CD4-positive, alpha-beta memory T cell (primary cell): ENCODE measurements at regions not wholly inside any gene's neighbourhood (a gene's known extent, or its start where the extent isn't known, plus 50 kb on each side); places are given as distances from the start of the nearest gene placed in this dataset.
A peak's percentile ranks its signal among the peaks of the same experiment; 100 is the strongest.
"Not testable (repeated sequence)": the region's sequence is repeated elsewhere in the genome, so short reads cannot be mapped to it uniquely, and the experiment has no call there.

Source experiments
- CTCF ChIA-PET: fragments of 350-600 bp; sonication (Branson Sonifier 250); formaldehyde crosslinking; loops from one replicate; lab custom pipeline; 2021; ENCODE audit warnings: inconsistent platforms; ENCODE audit not compliant: partially characterized antibody; lab: Charles Lee
- POLR2A ChIA-PET: fragments of 350-600 bp; sonication (Branson Sonifier 250); formaldehyde crosslinking; loops from one replicate; lab custom pipeline; 2021; ENCODE audit not compliant: partially characterized antibody; lab: Charles Lee
- DNase-seq, 5 donors: peaks; one replicate each; pipeline versions ENCODE4 v3.0.0 to v3.0.0-alpha.2; 2020 to 2022; ENCODE audit warnings: mixed read lengths in 1 of 5
- H3K27ac ChIP-seq: one replicate; pipeline ENCODE4 v1.7.0; 2013; ENCODE audit warnings: low read depth, low read length
- H3K27me3 ChIP-seq: 2 replicates; pipeline ENCODE4 v1.7.0; 2013; ENCODE audit warnings: mild to moderate bottlenecking, low read length, moderate library complexity; ENCODE audit not compliant: insufficient read depth
- H3K36me3 ChIP-seq: 2 replicates; pipeline ENCODE4 v1.7.0; 2013; ENCODE audit warnings: mild to moderate bottlenecking, low read length, moderate library complexity; ENCODE audit not compliant: insufficient read depth
- H3K4me1 ChIP-seq: 2 replicates; pipeline ENCODE4 v1.7.0; 2013; ENCODE audit warnings: mild to moderate bottlenecking, low read length, moderate library complexity; ENCODE audit not compliant: insufficient read depth
- H3K4me3 ChIP-seq, 2 donors: one replicate each; pipeline ENCODE4 v1.7.0; 2013; ENCODE audit warnings: low read length in 2 of 2, mild to moderate bottlenecking in 1 of 2
- H3K9me3 ChIP-seq, 2 donors: one replicate each; pipeline ENCODE4 v1.7.0; 2013; ENCODE audit warnings: low read length in 2 of 2, control low read depth in 1 of 2; ENCODE audit not compliant: control insufficient read depth in 1 of 2
- H3K27ac Mint-ChIP-seq, 7 donors: one replicate each; pipeline ENCODE4 v1.8.0; 2020 to 2021; ENCODE audit warnings: mixed read lengths in 7 of 7, mild to moderate bottlenecking in 6 of 7, inconsistent platforms in 3 of 7, moderate library complexity in 3 of 7
- H3K27me3 Mint-ChIP-seq, 2 donors: one replicate each; pipeline ENCODE4 v1.8.0; 2020 to 2021; ENCODE audit warnings: mixed read lengths in 2 of 2
- H3K36me3 Mint-ChIP-seq, 2 donors: one replicate each; pipeline ENCODE4 v1.8.0; 2020 to 2021; ENCODE audit warnings: mixed read lengths in 2 of 2, inconsistent platforms in 1 of 2, mild to moderate bottlenecking in 1 of 2
- H3K4me1 Mint-ChIP-seq, 4 donors: one replicate each; pipeline ENCODE4 v1.8.0; 2020 to 2021; ENCODE audit warnings: mixed read lengths in 4 of 4, mild to moderate bottlenecking in 1 of 4
- H3K4me3 Mint-ChIP-seq, 8 donors: one replicate each; pipeline ENCODE4 v1.8.0; 2020 to 2021; ENCODE audit warnings: mixed read lengths in 8 of 8, mild to moderate bottlenecking in 7 of 8, moderate library complexity in 6 of 8, inconsistent platforms in 3 of 8
- H3K9me3 Mint-ChIP-seq, 8 donors: one replicate each; pipeline ENCODE4 v1.8.0; 2020 to 2021; ENCODE audit warnings: mixed read lengths in 8 of 8, mild to moderate bottlenecking in 5 of 8, inconsistent platforms in 3 of 8, moderate library complexity in 1 of 8
- intact Hi-C: fragments of 100-400 bp; cut with micrococcal nuclease; formaldehyde crosslinking; loops from one replicate; pipeline ENCODE4 v1.15.1; 2023

- peaks cover 0 to 4% of the 10 kb centered on the region in 2 donors for H3K9me3 ChIP-seq
- POLR2A ChIA-PET = no interaction called here
- intact Hi-C loops = no loop called here
- peaks cover 0 to 7% of the 10 kb centered on the region in 2 donors for H3K36me3 Mint-ChIP-seq
- no peaks in the 10 kb centered on the region for H3K4me1 ChIP-seq
- H3K27ac ChIP-seq = no peak overlapping the region
- no peak overlapping the region for H3K27ac Mint-ChIP-seq
- H3K9me3 Mint-ChIP-seq = peaks cover 0 to 35% (median 18%) of the 10 kb centered on the region in 8 donors
- CTCF ChIA-PET = no interaction called here
- H3K36me3 ChIP-seq = no peaks in the 10 kb centered on the region
- H3K27me3 Mint-ChIP-seq = peaks cover 31 to 33% of the 10 kb centered on the region in 2 donors
- no peak overlapping the region for H3K4me3 ChIP-seq
- no peaks in the 10 kb centered on the region for H3K27me3 ChIP-seq
- no peak overlapping the region for H3K4me3 Mint-ChIP-seq
- DNase-seq = no peak
- H3K4me1 Mint-ChIP-seq = no peaks in the 10 kb centered on the region
These were observed 122.2 kb downstream of the ANXA2 start for GRCh38 chr15:60275624-60276023.

GRCh38 chr15:60278879-60279278 is 118.9 kb downstream of the ANXA2 start:
- peaks cover 0 to 4% of the 10 kb centered on the region in 2 donors for H3K9me3 ChIP-seq
- H3K36me3 ChIP-seq = no peaks in the 10 kb centered on the region
- DNase-seq = no peak
- H3K27ac ChIP-seq = no peak overlapping the region
- Mint-ChIP-seq H3K4me3 (no peak overlapping the region), H3K36me3 (peaks cover 0 to 7% of the 10 kb centered on the region in 2 donors), H3K9me3 (peaks cover 0 to 27% (median 15%) of the 10 kb centered on the region in 8 donors), H3K27me3 (peaks cover 27 to 28% of the 10 kb centered on the region in 2 donors), H3K4me1 (no peaks in the 10 kb centered on the region), H3K27ac (no peak overlapping the region)
- ChIA-PET POLR2A (no interaction called here), CTCF (no interaction called here)
- intact Hi-C loops = no loop called here
- no peaks in the 10 kb centered on the region for H3K4me1 ChIP-seq
- no peaks in the 10 kb centered on the region for H3K27me3 ChIP-seq
- no peak overlapping the region for H3K4me3 ChIP-seq

GRCh38 chr15:60280259-60280658 is 117.5 kb downstream of the ANXA2 start:
- peaks cover 0 to 2% of the 10 kb centered on the region in 2 donors for H3K9me3 ChIP-seq
- POLR2A ChIA-PET = no interaction called here
- H3K4me3 ChIP-seq = no peak overlapping the region
- intact Hi-C loops = no loop called here
- no peaks in the 10 kb centered on the region for H3K4me1 ChIP-seq
- no peaks in the 10 kb centered on the region for H3K36me3 ChIP-seq
- Mint-ChIP-seq H3K27ac (no peak overlapping the region), H3K4me1 (no peaks in the 10 kb centered on the region), H3K4me3 (no peak overlapping the region), H3K9me3 (peaks cover 0 to 20% (median 10%) of the 10 kb centered on the region in 8 donors), H3K36me3 (peaks cover 0 to 5% of the 10 kb centered on the region in 2 donors), H3K27me3 (peaks cover 29 to 31% of the 10 kb centered on the region in 2 donors)
- CTCF ChIA-PET = no interaction called here
- H3K27me3 ChIP-seq = no peaks in the 10 kb centered on the region
- H3K27ac ChIP-seq = no peak overlapping the region
- no peak for DNase-seq

GRCh38 chr15:60283936-60284335 is 113.8 kb downstream of the ANXA2 start:
- Histone ChIP-seq H3K4me1 (no peaks in the 10 kb centered on the region), H3K36me3 (no peaks in the 10 kb centered on the region), H3K27ac (no peak overlapping the region), H3K9me3 (no peaks in the 10 kb centered on the region), H3K27me3 (no peaks in the 10 kb centered on the region), H3K4me3 (no peak overlapping the region)
- DNase-seq = no peak
- Mint-ChIP-seq H3K36me3 (no peaks in the 10 kb centered on the region), H3K9me3 (no peaks in the 10 kb centered on the region), H3K4me1 (no peaks in the 10 kb centered on the region), H3K27ac (no peak overlapping the region), H3K27me3 (peaks cover 16 to 20% of the 10 kb centered on the region in 2 donors), H3K4me3 (no peak overlapping the region)
- ChIA-PET POLR2A (no interaction called here), CTCF (interaction anchor here (1.1 kb wide), 1 partner anchor 43 kb away, joined by 3 read pairs; no protein-coding TSS in a partner anchor)
- intact Hi-C loops = no loop called here

- H3K4me1 ChIP-seq, H3K9me3 ChIP-seq, H3K9me3 Mint-ChIP-seq, H3K4me1 Mint-ChIP-seq, H3K36me3 Mint-ChIP-seq, POLR2A ChIA-PET, DNase-seq, H3K4me3 Mint-ChIP-seq, intact Hi-C loops, H3K27me3 ChIP-seq, H3K27ac ChIP-seq, H3K36me3 ChIP-seq, CTCF ChIA-PET, H3K4me3 ChIP-seq: not testable (repeated sequence)
- peaks cover 7 to 11% of the 10 kb centered on the region in 2 donors for H3K27me3 Mint-ChIP-seq
- H3K27ac Mint-ChIP-seq = peak overlapping the region in 1 of 7 donors; percentile 39
These were observed 101.9 kb downstream of the ANXA2 start for GRCh38 chr15:60295901-60296300.

GRCh38 chr15:60297047-60297446 is 100.7 kb downstream of the ANXA2 start:
- POLR2A ChIA-PET = no interaction called here
- Mint-ChIP-seq H3K27ac (no peak overlapping the region), H3K9me3 (peaks cover 0 to 10% (median 2%) of the 10 kb centered on the region in 8 donors), H3K4me1 (no peaks in the 10 kb centered on the region), H3K4me3 (no peak overlapping the region), H3K27me3 (peaks cover 7 to 9% of the 10 kb centered on the region in 2 donors), H3K36me3 (no peaks in the 10 kb centered on the region)
- H3K27ac ChIP-seq = no peak overlapping the region
- no peak overlapping the region for H3K4me3 ChIP-seq
- intact Hi-C loops = no loop called here
- H3K4me1 ChIP-seq = no peaks in the 10 kb centered on the region
- H3K9me3 ChIP-seq = no peaks in the 10 kb centered on the region
- H3K36me3 ChIP-seq = no peaks in the 10 kb centered on the region
- no peaks in the 10 kb centered on the region for H3K27me3 ChIP-seq
- no peak for DNase-seq
- CTCF ChIA-PET = no interaction called here
